ENCODE measurements at regions not wholly inside any gene's neighbourhood (a gene's known extent, or its start where the extent isn't known, plus 50 kb on each side); places are given as distances from the start of the nearest gene placed in this dataset.

DNA sequence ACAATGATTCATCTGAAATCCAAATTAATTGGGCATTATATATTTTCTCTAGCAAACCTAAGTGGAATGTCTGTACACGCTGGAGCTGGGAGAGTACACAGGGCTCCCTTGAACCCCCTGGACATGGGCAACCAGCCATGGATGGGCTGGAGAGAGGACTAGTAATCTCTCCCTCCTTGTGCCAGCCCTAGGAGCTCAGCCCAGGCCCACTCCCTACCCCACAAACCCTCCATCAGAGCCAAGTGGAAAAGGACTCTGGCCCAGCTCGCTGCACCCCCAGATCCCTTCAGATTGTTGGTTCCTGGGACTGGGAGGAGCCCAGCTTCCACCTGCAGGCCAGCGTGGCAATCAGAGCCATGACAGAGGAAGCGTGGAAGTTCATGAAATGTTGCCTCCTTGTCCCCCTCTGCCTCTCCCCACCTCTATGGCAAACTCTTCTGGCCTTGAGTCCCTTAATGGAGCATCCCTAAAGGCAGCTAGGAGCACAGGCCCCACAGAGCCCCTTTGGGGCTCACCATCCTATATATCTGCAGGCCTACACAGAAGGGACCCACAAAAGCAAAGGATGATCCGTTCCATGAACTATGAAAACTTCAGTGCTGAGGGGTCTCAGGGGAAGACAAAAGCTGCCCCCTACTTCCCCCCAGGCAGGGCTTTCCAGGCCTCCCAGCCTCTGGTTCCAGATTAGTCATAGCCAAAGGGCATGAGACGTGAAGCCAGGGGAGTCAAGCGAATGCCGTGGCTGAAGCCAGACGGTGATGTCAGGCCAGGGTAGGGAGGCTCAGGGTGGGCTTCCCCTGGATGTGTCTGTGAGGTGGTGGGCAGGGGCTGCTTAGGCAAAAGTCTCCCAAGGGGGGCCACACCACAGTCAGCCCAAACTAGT, 126.4 kb upstream of the MAFB start:
- peak; percentile 18 for DNase-seq
- no peak overlapping the region for H3K9ac ChIP-seq (ENCODE audit: extremely low read depth, low read length, poor library complexity, severe bottlenecking)
- H3K27ac ChIP-seq (ENCODE audit: low read depth, low read length): no peak overlapping the region
- Mint-ChIP-seq H3K9me3 (no peaks in the 10 kb centered on the region), H3K27me3 (ENCODE audit: insufficient read depth) (no peaks in the 10 kb centered on the region), H3K27ac (no peak overlapping the region), H3K36me3 (ENCODE audit: low read depth) (no peaks in the 10 kb centered on the region), H3K4me3 (no peak overlapping the region), H3K4me1 (no peaks in the 10 kb centered on the region)
- H3K4me1 ChIP-seq (ENCODE audit: control insufficient read depth, insufficient read depth, low read length): peaks cover 3% of the 10 kb centered on the region
- no peaks in the 10 kb centered on the region for H3K27me3 ChIP-seq (ENCODE audit: control insufficient read depth, insufficient read depth, low read length, poor library complexity, severe bottlenecking)
- 92 to 95% methylated on average over 4 to 9 of the region's 9 CpGs for WGBS, 2 experiments (ENCODE audit: insufficient coverage in 1 of 2, insufficient read length in 1 of 2)
- no peaks in the 10 kb centered on the region for H3K9me3 ChIP-seq (ENCODE audit: control insufficient read depth, low read length)
- TF ChIP-seq, protein P1, sequence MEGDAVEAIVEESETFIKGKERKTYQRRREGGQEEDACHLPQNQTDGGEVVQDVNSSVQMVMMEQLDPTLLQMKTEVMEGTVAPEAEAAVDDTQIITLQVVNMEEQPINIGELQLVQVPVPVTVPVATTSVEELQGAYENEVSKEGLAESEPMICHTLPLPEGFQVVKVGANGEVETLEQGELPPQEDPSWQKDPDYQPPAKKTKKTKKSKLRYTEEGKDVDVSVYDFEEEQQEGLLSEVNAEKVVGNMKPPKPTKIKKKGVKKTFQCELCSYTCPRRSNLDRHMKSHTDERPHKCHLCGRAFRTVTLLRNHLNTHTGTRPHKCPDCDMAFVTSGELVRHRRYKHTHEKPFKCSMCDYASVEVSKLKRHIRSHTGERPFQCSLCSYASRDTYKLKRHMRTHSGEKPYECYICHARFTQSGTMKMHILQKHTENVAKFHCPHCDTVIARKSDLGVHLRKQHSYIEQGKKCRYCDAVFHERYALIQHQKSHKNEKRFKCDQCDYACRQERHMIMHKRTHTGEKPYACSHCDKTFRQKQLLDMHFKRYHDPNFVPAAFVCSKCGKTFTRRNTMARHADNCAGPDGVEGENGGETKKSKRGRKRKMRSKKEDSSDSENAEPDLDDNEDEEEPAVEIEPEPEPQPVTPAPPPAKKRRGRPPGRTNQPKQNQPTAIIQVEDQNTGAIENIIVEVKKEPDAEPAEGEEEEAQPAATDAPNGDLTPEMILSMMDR (conservative IDR thresholded peaks at IDR 0.05): no peak
- H3K36me3 ChIP-seq (ENCODE audit: control insufficient read depth, insufficient read depth, low read length): no peaks in the 10 kb centered on the region
- no peak overlapping the region for H3K4me3 ChIP-seq (ENCODE audit: low read length)

DNA sequence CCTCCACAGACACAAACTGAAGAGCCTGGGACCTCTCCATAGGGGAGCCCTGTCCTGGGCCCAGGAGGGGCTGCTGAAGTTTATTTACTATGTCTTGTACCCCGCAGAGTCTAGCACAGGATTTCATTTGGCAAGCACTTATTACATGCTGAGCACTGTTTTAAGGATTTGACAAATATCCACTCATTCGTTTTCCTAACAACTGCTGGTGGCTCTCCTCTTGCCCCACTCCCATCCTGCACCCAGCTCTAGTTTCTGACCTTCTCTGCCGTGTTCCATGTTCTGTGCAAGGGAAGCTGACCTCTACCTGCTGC, 127.0 kb upstream of the MAFB start:
- Histone ChIP-seq H3K9ac (ENCODE audit: extremely low read depth, low read length, poor library complexity, severe bottlenecking) (no peak overlapping the region), H3K27me3 (ENCODE audit: control insufficient read depth, insufficient read depth, low read length, poor library complexity, severe bottlenecking) (no peaks in the 10 kb centered on the region), H3K27ac (ENCODE audit: low read depth, low read length) (no peak overlapping the region), H3K4me3 (ENCODE audit: low read length) (no peak overlapping the region), H3K36me3 (ENCODE audit: control insufficient read depth, insufficient read depth, low read length) (no peaks in the 10 kb centered on the region), H3K4me1 (ENCODE audit: control insufficient read depth, insufficient read depth, low read length) (peaks cover 3% of the 10 kb centered on the region), H3K9me3 (ENCODE audit: control insufficient read depth, low read length) (no peaks in the 10 kb centered on the region)
- H3K36me3 Mint-ChIP-seq (ENCODE audit: low read depth): no peaks in the 10 kb centered on the region
- no peak overlapping the region for H3K4me3 Mint-ChIP-seq
- H3K9me3 Mint-ChIP-seq: no peaks in the 10 kb centered on the region
- TF ChIP-seq, protein P1 (conservative IDR thresholded peaks at IDR 0.05): no peak
- no peaks in the 10 kb centered on the region for H3K4me1 Mint-ChIP-seq
- DNase-seq: no peak
- 80 to 94% methylated on average over 2 to 3 of the region's 3 CpGs for WGBS, 2 experiments (ENCODE audit: insufficient coverage in 1 of 2, insufficient read length in 1 of 2)
- no peak overlapping the region for H3K27ac Mint-ChIP-seq
- H3K27me3 Mint-ChIP-seq (ENCODE audit: insufficient read depth): peaks cover 2% of the 10 kb centered on the region

DNA sequence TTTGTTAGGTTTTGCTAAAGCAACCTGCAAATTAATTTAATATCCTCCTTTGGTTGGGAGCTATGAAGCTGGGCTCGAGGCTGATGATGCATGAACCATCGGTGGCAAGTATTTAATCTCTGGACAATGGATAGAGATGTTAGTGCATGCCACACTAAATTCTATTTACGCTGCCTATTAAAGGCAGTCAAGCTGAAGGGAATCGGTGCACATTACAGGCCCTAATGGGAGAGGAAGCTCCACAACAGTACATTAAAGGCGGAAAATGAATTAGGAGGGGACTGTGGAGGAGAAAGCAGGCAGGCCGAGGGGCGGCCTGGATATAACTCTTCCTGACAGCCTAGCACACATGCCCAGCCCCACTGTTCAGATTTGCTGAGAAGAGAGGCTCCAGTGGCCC, 132.4 kb upstream of the MAFB start:
- WGBS, 2 experiments (ENCODE audit: insufficient coverage in 1 of 2, insufficient read length in 1 of 2): 94 to 95% methylated on average over 5 to 7 of the region's 7 CpGs
- no peak for DNase-seq
- H3K4me1 ChIP-seq (ENCODE audit: control insufficient read depth, insufficient read depth, low read length): peaks cover 4% of the 10 kb centered on the region
- H3K4me1 Mint-ChIP-seq: no peaks in the 10 kb centered on the region
- no peaks in the 10 kb centered on the region for H3K36me3 ChIP-seq (ENCODE audit: control insufficient read depth, insufficient read depth, low read length)
- no peaks in the 10 kb centered on the region for H3K36me3 Mint-ChIP-seq (ENCODE audit: low read depth)
- H3K9me3 Mint-ChIP-seq: no peaks in the 10 kb centered on the region
- H3K4me3 Mint-ChIP-seq: no peak overlapping the region
- H3K27ac ChIP-seq (ENCODE audit: low read depth, low read length): no peak overlapping the region
- no peak overlapping the region for H3K4me3 ChIP-seq (ENCODE audit: low read length)
- no peaks in the 10 kb centered on the region for H3K9me3 ChIP-seq (ENCODE audit: control insufficient read depth, low read length)
- TF ChIP-seq, protein P1 (conservative IDR thresholded peaks at IDR 0.05): no peak
- H3K27me3 ChIP-seq (ENCODE audit: control insufficient read depth, insufficient read depth, low read length, poor library complexity, severe bottlenecking): no peaks in the 10 kb centered on the region
- no peak overlapping the region for H3K27ac Mint-ChIP-seq
- no peak overlapping the region for H3K9ac ChIP-seq (ENCODE audit: extremely low read depth, low read length, poor library complexity, severe bottlenecking)
- H3K27me3 Mint-ChIP-seq (ENCODE audit: insufficient read depth): peaks cover 2% of the 10 kb centered on the region
